ENCODE measurements at regions not wholly inside any gene's neighbourhood (a gene's known extent, or its start where the extent isn't known, plus 50 kb on each side); places are given as distances from the start of the nearest gene placed in this dataset.

- Histone ChIP-seq H3K4me1 (ENCODE audit: insufficient read depth) (peaks cover 4% of the 10 kb centered on the region), H3K27ac (no peak overlapping the region), H3K27me3 (no peaks in the 10 kb centered on the region), H3K9me3 (peaks cover 0 to 3% of the 10 kb centered on the region in 2 donors), H3K36me3 (no peaks in the 10 kb centered on the region), H3K4me3 (no peak overlapping the region)
- DNase-seq = no peak
- TF ChIP-seq POLR2A (IDR thresholded peaks at IDR 0.05) (no peak), CTCF (IDR thresholded peaks at IDR 0.05) (no peak), EP300 (IDR thresholded peaks at IDR 0.05) (no peak)
- intact Hi-C loops (cut with DNase I) = loop anchor here in 1 of 4 donors (5.0 kb wide), 1 partner anchor 35 kb away; no protein-coding TSS in a partner anchor
- 31 to 38% (median 33%) methylated on average over 7 of the region's 7 CpGs for WGBS, 3 donors
These were observed 132.6 kb upstream of the BTN3A2 start for GRCh38 chr6:26232306-26232939.

GRCh38 chr6:26232940-26233648 is 131.9 kb upstream of the BTN3A2 start:
- H3K4me3 ChIP-seq = peak overlapping the region; percentile 43
- H3K36me3 ChIP-seq = no peaks in the 10 kb centered on the region
- H3K4me1 ChIP-seq (ENCODE audit: insufficient read depth) = peaks cover 4% of the 10 kb centered on the region
- DNase-seq = no peak
- H3K27ac ChIP-seq = no peak overlapping the region
- no peaks in the 10 kb centered on the region for H3K27me3 ChIP-seq
- 4 to 6% (median 6%) methylated on average over 34 of the region's 34 CpGs for WGBS, 3 donors
- intact Hi-C loops (cut with DNase I) = loop anchor here in 1 of 4 donors (5.0 kb wide), 1 partner anchor 34 kb away; no protein-coding TSS in a partner anchor
- TF ChIP-seq EP300 (IDR thresholded peaks at IDR 0.05) (no peak), CTCF (IDR thresholded peaks at IDR 0.05) (no peak), POLR2A (IDR thresholded peaks at IDR 0.05) (no peak)
- peaks cover 0 to 3% of the 10 kb centered on the region in 2 donors for H3K9me3 ChIP-seq

GRCh38 chr6:26233649-26234420 is 131.2 kb upstream of the BTN3A2 start:
- DNase-seq = no peak
- peak overlapping the region in 1 of 2 donors; percentile 18 for H3K27ac ChIP-seq
- no peaks in the 10 kb centered on the region for H3K36me3 ChIP-seq
- TF ChIP-seq POLR2A (IDR thresholded peaks at IDR 0.05) (no peak), EP300 (IDR thresholded peaks at IDR 0.05) (no peak), CTCF (IDR thresholded peaks at IDR 0.05) (no peak)
- intact Hi-C loops (cut with DNase I) = loop anchor here in 1 of 4 donors (5.0 kb wide), 1 partner anchor 33 kb away; no protein-coding TSS in a partner anchor
- H3K9me3 ChIP-seq = peaks cover 0 to 3% of the 10 kb centered on the region in 2 donors
- peaks cover 4% of the 10 kb centered on the region for H3K4me1 ChIP-seq (ENCODE audit: insufficient read depth)
- peak overlapping the region; percentile 43 for H3K4me3 ChIP-seq
- 1 to 2% (median 2%) methylated on average over 32 of the region's 32 CpGs for WGBS, 3 donors
- no peaks in the 10 kb centered on the region for H3K27me3 ChIP-seq
